ENCODE measurements at regions not wholly inside any gene's neighbourhood (a gene's known extent, or its start where the extent isn't known, plus 50 kb on each side); places are given as distances from the start of the nearest gene placed in this dataset.
"Not testable (repeated sequence)": the region's sequence is repeated elsewhere in the genome, so short reads cannot be mapped to it uniquely, and the experiment has no call there.

- DNase-seq: no peak
These were observed 1297.6 kb upstream of the ALCAM start for GRCh38 chr3:104069114-104069513.

- DNase-seq: no peak
These were observed 1295.8 kb upstream of the ALCAM start for GRCh38 chr3:104070906-104071305.

GRCh38 chr3:104080088-104080626, 1286.6 kb upstream of the ALCAM start:
- no peak for DNase-seq

GRCh38 chr3:104088738-104089137, 1278.0 kb upstream of the ALCAM start:
- no peak for DNase-seq

GRCh38 chr3:104089987-104090386, 1276.7 kb upstream of the ALCAM start:
- not testable (repeated sequence) for DNase-seq

- no peak for DNase-seq
These were observed 1265.0 kb upstream of the ALCAM start for GRCh38 chr3:104101736-104102135.

- DNase-seq: no peak
These were observed 1264.3 kb upstream of the ALCAM start for GRCh38 chr3:104102386-104102785.

GRCh38 chr3:104106276-104106675, 1260.4 kb upstream of the ALCAM start:
- no peak for DNase-seq

- no peak for DNase-seq
These were observed 1258.2 kb upstream of the ALCAM start for GRCh38 chr3:104108522-104108921.

- DNase-seq: no peak
These were observed 1240.2 kb upstream of the ALCAM start for GRCh38 chr3:104126463-104126862.

GRCh38 chr3:104126864-104127553, 1239.7 kb upstream of the ALCAM start:
- no peak for DNase-seq

GRCh38 chr3:104127830-104128229, 1238.9 kb upstream of the ALCAM start:
- DNase-seq: no peak

- no peak for DNase-seq
These were observed 1233.9 kb upstream of the ALCAM start for GRCh38 chr3:104132566-104133403.

- no peak for DNase-seq
These were observed 1233.1 kb upstream of the ALCAM start for GRCh38 chr3:104133630-104134029.

GRCh38 chr3:104137116-104137515, 1229.6 kb upstream of the ALCAM start:
- no peak for DNase-seq

- DNase-seq: no peak
These were observed 1221.5 kb upstream of the ALCAM start for GRCh38 chr3:104145164-104145563.

GRCh38 chr3:104149154-104149553, 1217.6 kb upstream of the ALCAM start:
- DNase-seq: no peak

GRCh38 chr3:104150724-104151123, 1216.0 kb upstream of the ALCAM start:
- no peak for DNase-seq

- DNase-seq: no peak
These were observed 1211.8 kb upstream of the ALCAM start for GRCh38 chr3:104154896-104155295.

GRCh38 chr3:104165866-104166265, 1200.8 kb upstream of the ALCAM start:
- no peak for DNase-seq

GRCh38 chr3:104168386-104168785, 1198.3 kb upstream of the ALCAM start:
- no peak for DNase-seq

- no peak for DNase-seq
These were observed 1191.0 kb upstream of the ALCAM start for GRCh38 chr3:104175696-104176095.

- no peak for DNase-seq
These were observed 1190.0 kb upstream of the ALCAM start for GRCh38 chr3:104176706-104177105.

GRCh38 chr3:104178680-104179079, 1188.0 kb upstream of the ALCAM start:
- no peak for DNase-seq

Measured in activated gamma-delta T cell treated with Interleukin-2 at 50 U/mL for 16 hours (primary cell).